Left renal cortex interstitium (tissue), 4 donors: ENCODE measurements at regions not wholly inside any gene's neighbourhood (a gene's known extent, or its start where the extent isn't known, plus 50 kb on each side); places are given as distances from the start of the nearest gene placed in this dataset.
"Not testable (repeated sequence)": the region's sequence is repeated elsewhere in the genome, so short reads cannot be mapped to it uniquely, and the experiment has no call there.

Experiments used
- DNase-seq, 4 donors: peaks; one replicate each; pipeline ENCODE4 v3.0.0-alpha.2; 2013; ENCODE audit warnings: low read depth in 4 of 4, low spot score in 2 of 4, missing footprints in 1 of 4

DNA sequence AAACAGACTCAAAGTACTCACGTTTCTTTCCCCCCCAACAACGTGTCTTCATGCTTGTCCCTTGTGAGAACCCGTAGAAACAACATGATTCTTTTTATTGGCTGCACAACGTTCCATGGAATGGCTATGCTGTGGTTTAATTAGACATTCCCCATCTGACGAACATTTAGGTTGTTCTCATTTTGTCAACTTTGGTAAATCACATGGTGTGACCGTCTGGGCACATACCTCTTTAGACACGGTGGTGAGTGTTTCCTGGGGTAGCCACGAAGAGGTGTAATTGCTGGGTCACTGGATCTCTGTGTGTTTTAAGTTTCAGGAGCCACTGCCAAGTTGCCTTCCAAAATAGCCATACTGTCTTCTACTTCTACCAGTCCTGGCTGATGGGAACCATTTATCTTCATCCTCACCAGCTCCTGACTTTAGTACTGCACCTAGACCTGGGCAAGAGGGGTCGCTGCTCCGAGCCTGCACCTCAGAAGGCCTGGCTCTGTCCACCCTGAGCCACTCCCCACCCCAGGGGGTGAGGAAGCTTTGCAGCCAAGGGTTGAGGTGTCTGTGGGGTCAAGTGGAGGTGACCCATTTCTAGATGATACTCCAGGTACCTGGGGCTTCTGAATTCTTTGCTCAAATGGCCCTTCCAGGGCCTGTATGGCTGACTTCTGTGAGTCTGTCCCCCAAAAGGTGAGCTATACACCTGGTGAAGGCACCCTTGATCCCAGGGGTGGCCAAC lies 84.7 kb downstream of the IRX5 start:
- no peak for DNase-seq

- no peak for DNase-seq
Measured at GRCh38 chr16:55016515-55016914, 85.8 kb downstream of the IRX5 start.

DNA sequence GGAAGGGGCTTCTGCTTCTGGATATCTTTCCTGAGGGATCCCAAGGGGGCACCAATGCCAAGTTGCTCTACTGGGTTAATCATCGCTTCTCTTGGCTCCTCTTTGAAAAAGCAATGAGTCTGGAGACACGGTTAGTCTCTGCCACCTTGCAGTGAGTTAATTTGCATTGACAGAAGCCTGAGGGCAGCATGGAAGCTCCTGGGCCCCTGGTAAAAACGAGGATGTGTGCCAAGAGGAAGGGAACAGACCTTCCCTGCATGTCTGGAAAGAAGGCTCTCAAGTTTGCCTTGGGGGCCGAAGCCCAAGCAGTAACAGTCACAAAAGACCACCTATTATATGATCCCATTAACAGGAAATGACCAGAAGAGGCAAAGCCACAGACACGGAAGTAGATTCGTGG lies 86.7 kb downstream of the IRX5 start:
- DNase-seq: no peak

- DNase-seq: no peak
Measured at GRCh38 chr16:55018881-55019280, 88.2 kb downstream of the IRX5 start.

DNA sequence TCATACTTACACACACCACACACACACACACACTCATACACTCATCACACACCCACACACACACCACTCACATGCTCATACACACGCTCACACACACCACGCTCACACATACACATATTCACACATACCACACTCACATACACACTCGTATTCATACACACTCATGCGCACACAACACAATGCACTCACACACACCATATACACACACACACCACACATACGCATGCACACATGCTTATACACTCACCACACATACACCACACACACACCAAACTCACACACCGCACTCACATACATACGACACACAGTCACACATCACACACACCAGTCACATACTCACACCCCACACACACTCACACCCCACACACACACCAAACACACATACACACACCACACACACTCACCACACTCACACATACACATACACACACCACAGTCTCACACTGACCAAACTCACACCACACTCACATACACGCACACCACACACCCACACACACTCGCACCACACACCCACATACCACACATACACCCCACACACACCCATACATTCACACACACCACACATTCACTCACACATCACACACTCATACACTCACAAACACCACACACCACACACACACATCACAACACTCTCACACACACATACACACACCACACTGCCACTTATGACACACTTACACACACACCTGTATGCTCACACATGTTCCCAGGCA lies 88.9 kb downstream of the IRX5 start:
- DNase-seq: no peak

GRCh38 chr16:55021595-55022475 lies 91.2 kb downstream of the IRX5 start:
- no peak for DNase-seq

DNA sequence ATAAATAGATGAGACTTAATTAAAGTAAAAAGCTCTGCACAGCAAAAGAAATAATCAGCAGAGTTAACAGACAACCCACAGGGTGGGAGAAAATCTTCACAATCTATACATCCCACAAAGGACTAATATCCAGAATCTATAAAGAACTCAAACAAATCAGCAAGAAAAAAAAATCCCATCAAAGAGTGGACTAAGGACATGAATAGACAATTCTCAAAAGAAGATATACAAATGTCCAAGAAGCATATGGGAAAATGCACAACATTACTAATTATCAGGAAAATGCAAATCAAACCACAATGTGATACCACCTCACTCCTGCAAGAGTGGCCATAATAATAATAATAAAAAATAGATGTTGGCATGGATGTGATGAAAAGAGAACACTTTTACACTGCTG lies 96.6 kb downstream of the IRX5 start:
- not testable (repeated sequence) for DNase-seq

- DNase-seq: no peak
Measured at GRCh38 chr16:55029509-55029908, 98.8 kb downstream of the IRX5 start.

DNA sequence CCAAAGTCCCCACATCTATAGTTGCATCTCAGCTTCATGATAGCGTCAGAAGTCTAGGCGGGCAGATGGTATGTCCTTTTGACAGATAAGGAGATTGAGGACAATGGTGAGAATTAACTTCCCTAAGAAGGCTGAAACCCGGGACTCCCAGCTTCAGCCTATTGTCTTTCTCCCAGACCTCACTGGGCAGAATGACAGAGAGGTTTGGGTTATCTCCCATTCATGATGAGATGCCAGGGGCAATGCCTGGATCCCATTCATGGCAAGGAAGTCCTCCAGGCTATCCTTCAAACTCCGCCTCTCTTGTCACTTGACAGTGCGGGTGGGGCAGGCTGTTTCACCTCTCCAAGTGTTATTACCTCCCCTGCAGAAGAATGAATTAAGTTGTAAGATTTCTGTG lies 100.3 kb downstream of the IRX5 start:
- DNase-seq: no peak

DNA sequence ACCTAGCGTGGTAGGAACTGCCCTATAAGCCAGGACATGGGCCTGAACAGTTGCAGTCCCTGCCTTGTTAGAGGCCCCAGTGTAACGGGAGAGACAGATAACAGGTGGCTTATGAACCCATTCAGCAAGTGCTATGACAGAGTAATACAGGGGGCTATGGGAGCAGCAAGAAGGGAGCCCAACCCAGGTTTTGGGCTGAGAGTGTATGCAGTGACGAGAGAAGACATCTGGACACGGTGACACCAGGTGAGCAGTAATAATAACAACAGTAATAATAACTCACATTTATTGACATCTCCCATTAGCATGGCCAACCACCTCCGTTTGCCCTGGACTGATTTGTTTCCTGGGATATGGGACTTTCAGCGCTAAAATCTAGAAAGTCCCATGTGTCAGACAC lies 100.8 kb downstream of the IRX5 start:
- DNase-seq: no peak

GRCh38 chr16:55033225-55034156 lies 102.8 kb downstream of the IRX5 start:
- DNase-seq: no peak

GRCh38 chr16:55035029-55035428 lies 104.4 kb downstream of the IRX5 start:
- no peak for DNase-seq

GRCh38 chr16:55035956-55036355 lies 105.3 kb downstream of the IRX5 start:
- no peak for DNase-seq

- no peak for DNase-seq
Measured at GRCh38 chr16:55036371-55036821, 105.7 kb downstream of the IRX5 start.

GRCh38 chr16:55037046-55037445 lies 106.4 kb downstream of the IRX5 start:
- no peak for DNase-seq

GRCh38 chr16:55037966-55038365 lies 107.3 kb downstream of the IRX5 start:
- no peak for DNase-seq

- DNase-seq: no peak
Measured at GRCh38 chr16:55039042-55039441, 108.4 kb downstream of the IRX5 start.

DNA sequence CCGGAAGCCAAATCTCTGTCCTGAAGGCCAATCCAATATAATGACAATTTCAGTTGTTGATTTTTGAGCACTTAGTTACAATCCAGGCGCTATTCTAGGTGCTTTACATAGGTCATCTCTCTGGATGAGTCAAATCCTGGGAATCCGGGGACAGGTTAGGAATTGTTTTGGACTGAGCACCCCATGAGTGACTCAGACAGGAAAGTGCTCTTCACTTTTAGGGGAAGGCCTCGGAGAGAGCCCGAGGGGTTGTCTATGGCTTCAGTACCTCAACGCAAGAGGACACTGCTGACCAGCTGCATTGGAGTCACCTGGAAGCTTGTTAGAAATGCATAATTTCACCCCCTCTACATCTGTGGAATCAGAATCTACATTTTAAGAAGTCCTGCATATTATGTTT lies 108.8 kb downstream of the IRX5 start:
- DNase-seq: no peak

- no peak for DNase-seq
Measured at GRCh38 chr16:55039931-55040330, 109.3 kb downstream of the IRX5 start.

DNA sequence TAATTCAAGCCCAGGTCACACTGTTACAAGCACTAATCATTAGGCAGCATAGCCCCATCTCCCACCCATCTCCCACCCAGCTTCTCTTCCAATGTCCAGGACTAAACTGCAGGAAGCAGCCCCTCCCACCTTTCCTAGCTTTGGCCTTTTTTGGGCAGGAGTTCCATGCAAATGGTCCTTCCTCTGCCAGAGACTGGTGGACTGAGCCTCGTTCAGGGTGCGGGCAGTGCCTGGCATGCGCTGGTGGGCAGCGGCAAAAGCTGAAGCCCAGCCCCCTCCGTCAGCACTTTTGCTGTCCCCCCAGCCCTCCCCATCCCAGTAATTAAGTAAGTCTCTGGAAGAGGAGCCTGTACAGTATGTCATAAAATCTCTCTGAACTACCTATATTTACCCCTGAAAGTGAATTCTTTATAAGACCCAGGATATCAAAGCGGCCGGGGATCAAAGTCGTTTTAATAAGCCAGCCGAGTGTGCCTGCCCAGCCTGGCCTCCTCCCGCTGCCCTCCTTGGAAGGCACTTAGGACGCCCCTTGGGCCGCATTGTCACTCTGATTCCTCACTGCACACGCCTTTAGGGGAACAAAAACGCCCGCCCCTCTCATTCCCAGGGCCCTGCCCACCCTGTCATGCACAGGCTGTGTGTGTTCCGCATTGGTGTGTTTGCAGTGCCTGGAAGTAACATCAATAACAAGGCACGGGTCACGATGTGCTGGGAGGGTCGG lies 109.9 kb downstream of the IRX5 start:
- no peak for DNase-seq
